ENCODE measurements at regions not wholly inside any gene's neighbourhood (a gene's known extent, or its start where the extent isn't known, plus 50 kb on each side); places are given as distances from the start of the nearest gene placed in this dataset.
A peak's percentile ranks its signal among the peaks of the same experiment; 100 is the strongest.

DNA sequence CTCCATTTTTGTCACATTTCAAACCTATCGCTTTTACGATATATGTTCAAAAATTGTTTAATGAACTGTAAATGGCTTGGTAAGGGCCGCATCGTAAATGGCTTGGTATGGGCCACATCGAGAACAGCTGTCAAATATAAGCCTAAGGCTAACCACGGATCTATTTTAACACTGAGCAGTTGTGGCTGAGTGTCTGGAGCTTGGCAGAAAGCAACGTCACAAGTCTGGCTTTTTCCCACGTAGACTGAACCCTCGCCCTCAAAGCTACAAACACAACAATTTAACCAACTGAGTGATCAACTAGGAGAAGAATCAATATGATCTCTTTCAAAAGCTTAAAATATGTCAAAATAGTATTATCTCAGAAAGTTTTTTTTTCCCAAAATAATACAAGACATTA, 71.4 kb upstream of the PRSS16 start:
- ATAC-seq (ENCODE audit: insufficient read depth, low FRiP score) (no peak), DNase-seq (peak; percentile 33 to 72 (median 66))
- 56 to 61% methylated on average over 9 of the region's 9 CpGs for WGBS, 2 donors
- H3K36me3 ChIP-seq (ENCODE audit: control insufficient read depth in 4 of 4, insufficient read depth in 4 of 4, low read length in 4 of 4): no peaks in the 10 kb centered on the region
- TF ChIP-seq, protein P1, sequence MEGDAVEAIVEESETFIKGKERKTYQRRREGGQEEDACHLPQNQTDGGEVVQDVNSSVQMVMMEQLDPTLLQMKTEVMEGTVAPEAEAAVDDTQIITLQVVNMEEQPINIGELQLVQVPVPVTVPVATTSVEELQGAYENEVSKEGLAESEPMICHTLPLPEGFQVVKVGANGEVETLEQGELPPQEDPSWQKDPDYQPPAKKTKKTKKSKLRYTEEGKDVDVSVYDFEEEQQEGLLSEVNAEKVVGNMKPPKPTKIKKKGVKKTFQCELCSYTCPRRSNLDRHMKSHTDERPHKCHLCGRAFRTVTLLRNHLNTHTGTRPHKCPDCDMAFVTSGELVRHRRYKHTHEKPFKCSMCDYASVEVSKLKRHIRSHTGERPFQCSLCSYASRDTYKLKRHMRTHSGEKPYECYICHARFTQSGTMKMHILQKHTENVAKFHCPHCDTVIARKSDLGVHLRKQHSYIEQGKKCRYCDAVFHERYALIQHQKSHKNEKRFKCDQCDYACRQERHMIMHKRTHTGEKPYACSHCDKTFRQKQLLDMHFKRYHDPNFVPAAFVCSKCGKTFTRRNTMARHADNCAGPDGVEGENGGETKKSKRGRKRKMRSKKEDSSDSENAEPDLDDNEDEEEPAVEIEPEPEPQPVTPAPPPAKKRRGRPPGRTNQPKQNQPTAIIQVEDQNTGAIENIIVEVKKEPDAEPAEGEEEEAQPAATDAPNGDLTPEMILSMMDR (IDR thresholded peaks at IDR 0.05; ENCODE audit: control extremely low read depth, extremely low read depth): no peak
- no peaks in the 10 kb centered on the region for H3K4me1 ChIP-seq (ENCODE audit: control insufficient read depth in 5 of 5, insufficient read depth in 5 of 5, low read length in 5 of 5)
- H3K4me3 ChIP-seq: no peak overlapping the region
- H3K27me3 ChIP-seq (ENCODE audit: control insufficient read depth in 3 of 3, insufficient read depth in 3 of 3, low read length in 2 of 3): no peaks in the 10 kb centered on the region
- no peak overlapping the region for H3K27ac ChIP-seq (ENCODE audit: low read depth in 1 of 2, low read length in 1 of 2)
- H3K9ac ChIP-seq (ENCODE audit: insufficient read depth in 1 of 2, low read length in 2 of 2): no peak overlapping the region
- no peaks in the 10 kb centered on the region for H3K9me3 ChIP-seq (ENCODE audit: control insufficient read depth in 4 of 4, insufficient read depth in 3 of 4, low read length in 3 of 4)

DNA sequence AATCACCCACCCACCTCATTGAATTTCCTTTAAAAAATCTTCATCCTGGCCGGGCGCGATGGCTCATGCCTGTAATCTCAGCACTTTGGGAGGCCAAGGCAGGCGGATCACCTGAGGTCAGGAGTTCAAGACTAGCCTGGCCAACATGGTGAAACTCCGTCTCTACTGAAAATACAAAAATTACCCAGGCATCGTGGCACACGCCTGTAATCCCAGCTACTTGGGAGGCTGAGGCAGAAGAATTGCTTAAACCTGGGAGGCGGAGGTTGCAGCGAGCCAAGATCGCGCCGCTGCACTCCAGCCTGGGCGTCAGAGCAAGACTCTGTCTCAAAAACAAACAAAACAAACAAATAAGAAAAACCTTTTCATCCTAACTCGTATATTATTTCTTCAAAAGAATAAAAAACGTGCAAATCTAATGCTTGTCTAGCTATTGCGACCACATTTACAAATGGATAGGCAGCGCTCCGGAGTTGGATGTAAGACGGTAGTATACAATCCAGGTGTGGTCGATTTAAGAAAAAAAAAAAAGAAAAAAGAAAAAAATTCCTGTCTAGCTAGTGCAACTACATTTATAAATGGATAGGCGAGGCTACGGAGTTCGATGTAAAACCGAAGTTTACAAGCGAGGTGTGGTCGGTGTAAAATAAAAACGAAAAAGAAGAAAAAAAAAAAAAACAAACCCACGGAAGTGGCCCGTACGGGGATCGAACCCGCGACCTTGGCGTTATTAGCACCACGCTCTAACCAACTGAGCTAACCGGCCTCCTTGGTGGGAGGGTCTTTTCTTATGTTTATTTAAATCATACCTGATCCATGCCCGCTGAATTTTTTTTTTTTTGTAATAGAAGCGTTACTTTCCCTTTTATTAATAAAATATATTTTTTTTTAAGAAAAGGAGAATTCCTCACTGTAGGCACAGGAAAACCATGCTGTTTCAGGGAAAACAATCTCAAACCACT, 70.7 kb upstream of the PRSS16 start:
- 3 to 7% methylated on average over 38 of the region's 38 CpGs for WGBS, 2 donors
- Histone ChIP-seq H3K9me3 (ENCODE audit: control insufficient read depth in 4 of 4, insufficient read depth in 3 of 4, low read length in 3 of 4) (no peaks in the 10 kb centered on the region), H3K27me3 (ENCODE audit: control insufficient read depth in 3 of 3, insufficient read depth in 3 of 3, low read length in 2 of 3) (no peaks in the 10 kb centered on the region), H3K9ac (ENCODE audit: insufficient read depth in 1 of 2, low read length in 2 of 2) (peak overlapping the region; percentile 42 to 86), H3K36me3 (ENCODE audit: control insufficient read depth in 4 of 4, insufficient read depth in 4 of 4, low read length in 4 of 4) (no peaks in the 10 kb centered on the region), H3K4me3 (peak overlapping the region; percentile 69), H3K27ac (ENCODE audit: low read depth in 1 of 2, low read length in 1 of 2) (peak overlapping the region; percentile 50 to 55), H3K4me1 (ENCODE audit: control insufficient read depth in 5 of 5, insufficient read depth in 5 of 5, low read length in 5 of 5) (no peaks in the 10 kb centered on the region)
- ATAC-seq (ENCODE audit: insufficient read depth, low FRiP score): peak; percentile 50
- DNase-seq: peak; percentile 75 to 87 (median 80)
- TF ChIP-seq, protein P1 (IDR thresholded peaks at IDR 0.05; ENCODE audit: control extremely low read depth, extremely low read depth): no peak

DNA sequence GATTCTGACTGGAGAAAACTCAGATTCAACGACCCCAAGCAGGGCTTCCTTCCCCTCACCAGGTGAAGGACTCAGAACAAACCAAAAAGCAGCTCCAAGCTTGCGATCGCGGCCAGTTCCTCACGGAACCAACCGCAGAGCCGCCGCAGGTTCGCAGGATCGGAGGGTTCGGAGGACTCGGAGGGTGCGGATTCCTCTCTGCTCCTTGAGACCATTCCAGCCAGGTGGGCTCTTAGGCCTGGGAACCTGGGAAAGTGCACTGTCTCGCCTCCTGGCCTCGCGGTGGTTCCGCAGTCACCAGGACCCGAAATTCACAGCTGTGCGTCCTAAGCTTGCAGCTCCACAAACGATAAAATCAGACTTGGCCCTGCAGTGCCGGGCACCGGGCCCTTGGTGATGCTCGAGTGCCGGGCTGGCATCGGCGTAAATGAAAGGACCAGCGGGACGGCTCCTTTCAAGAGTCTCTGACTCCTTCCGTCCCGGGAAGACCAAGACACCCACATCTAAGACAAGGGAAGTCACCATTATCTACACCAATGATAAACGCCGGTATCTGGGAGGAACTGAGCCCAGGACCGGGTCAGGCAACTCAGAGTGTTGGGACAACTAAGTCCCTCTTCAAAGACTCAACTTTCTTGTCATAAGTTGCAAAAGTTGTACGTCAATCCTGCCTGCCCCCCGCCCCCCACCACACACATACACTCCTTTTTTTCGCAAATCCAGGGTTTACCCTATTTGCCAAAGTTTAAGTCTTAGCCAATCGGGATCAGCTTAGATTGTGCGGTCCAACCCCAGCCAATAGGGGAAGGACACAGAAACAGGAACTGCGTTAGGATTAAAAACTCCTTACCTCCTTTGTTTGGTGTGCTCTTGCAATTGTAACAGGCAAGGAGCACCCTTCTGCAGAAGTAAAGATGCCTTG, 69.8 kb upstream of the PRSS16 start:
- Histone ChIP-seq H3K9me3 (ENCODE audit: control insufficient read depth in 4 of 4, insufficient read depth in 3 of 4, low read length in 3 of 4) (no peaks in the 10 kb centered on the region), H3K27me3 (ENCODE audit: control insufficient read depth in 3 of 3, insufficient read depth in 3 of 3, low read length in 2 of 3) (no peaks in the 10 kb centered on the region), H3K36me3 (ENCODE audit: control insufficient read depth in 4 of 4, insufficient read depth in 4 of 4, low read length in 4 of 4) (no peaks in the 10 kb centered on the region), H3K27ac (ENCODE audit: low read depth in 1 of 2, low read length in 1 of 2) (peak overlapping the region; percentile 50 to 55), H3K9ac (ENCODE audit: insufficient read depth in 1 of 2, low read length in 2 of 2) (peak overlapping the region; percentile 42 to 86), H3K4me3 (peak overlapping the region; percentile 69), H3K4me1 (ENCODE audit: control insufficient read depth in 5 of 5, insufficient read depth in 5 of 5, low read length in 5 of 5) (no peaks in the 10 kb centered on the region)
- peak; percentile 88 to 96 (median 94) for DNase-seq
- ATAC-seq (ENCODE audit: insufficient read depth, low FRiP score): peak; percentile 82
- 0% methylated on average over 39 of the region's 39 CpGs for WGBS, 2 donors
- TF ChIP-seq, protein P1 (IDR thresholded peaks at IDR 0.05; ENCODE audit: control extremely low read depth, extremely low read depth): peak; percentile 17

Measured in lung (tissue), 11 donors.